Common myeloid progenitor, CD34-positive (primary cell): ENCODE measurements at regions not wholly inside any gene's neighbourhood (a gene's known extent, or its start where the extent isn't known, plus 50 kb on each side); places are given as distances from the start of the nearest gene placed in this dataset.

ENCODE experiments used
- CTCF ChIA-PET: fragments of 350-600 bp; sonication (Branson Sonifier 250); formaldehyde crosslinking; loops from one replicate; lab custom pipeline; 2021; ENCODE audit warnings: antibody characterized with exemption; lab: Charles Lee
- POLR2A ChIA-PET: fragments of 350-600 bp; sonication (Branson Sonifier 250); formaldehyde crosslinking; loops from one replicate; lab custom pipeline; 2021; ENCODE audit warnings: antibody characterized with exemption; lab: Charles Lee
- DNase-seq, 3 donors: peaks; one replicate each; pipeline versions ENCODE4 v3.0.0 to v3.0.0-alpha.2; 2013
- H3K27ac ChIP-seq, 2 experiments: 1 replicate in 1 of 2; 2 replicates in 1 of 2; pipeline ENCODE4 v1.7.0; 2013; ENCODE audit warnings: inconsistent platforms in 2 of 2, low read length in 2 of 2, mild to moderate bottlenecking in 2 of 2, low read depth in 1 of 2, moderate library complexity in 1 of 2; ENCODE audit not compliant: severe bottlenecking in 2 of 2, insufficient read depth in 1 of 2, poor library complexity in 1 of 2
- H3K27me3 ChIP-seq, 5 experiments: replicated peaks in 2 of 5; 1 replicate in 3 of 5; 2 replicates in 2 of 5; pipeline versions ENCODE4 v1.6.1 to v1.7.0; 2013; ENCODE audit warnings: low read length in 4 of 5, mild to moderate bottlenecking in 2 of 5, moderate library complexity in 2 of 5, inconsistent platforms in 1 of 5; ENCODE audit not compliant: insufficient read depth in 5 of 5, control insufficient read depth in 4 of 5
- H3K36me3 ChIP-seq, 4 experiments: 1 replicate in 2 of 4; 2 replicates in 2 of 4; pipeline versions ENCODE4 v1.6.1 to v1.7.0; 2013; ENCODE audit warnings: low read length in 3 of 4, control low read depth in 1 of 4, mild to moderate bottlenecking in 1 of 4; ENCODE audit not compliant: control insufficient read depth in 4 of 4, insufficient read depth in 4 of 4
- H3K4me1 ChIP-seq, 4 experiments: 1 replicate in 3 of 4; 2 replicates in 1 of 4; pipeline versions ENCODE4 v1.6.1 to v1.7.1; 2013; ENCODE audit warnings: low read length in 3 of 4, mild to moderate bottlenecking in 3 of 4, control low read depth in 1 of 4, inconsistent platforms in 1 of 4, moderate library complexity in 1 of 4; ENCODE audit not compliant: control insufficient read depth in 4 of 4, insufficient read depth in 4 of 4; ENCODE audit errors: control extremely low read depth in 1 of 4
- H3K4me3 ChIP-seq, 7 experiments: 1 replicate in 4 of 7; 2 replicates in 3 of 7; pipeline versions ENCODE4 v1.5.1 to v1.7.0; 2013; ENCODE audit warnings: mild to moderate bottlenecking in 7 of 7, low read length in 6 of 7, moderate library complexity in 6 of 7, inconsistent platforms in 2 of 7, low read depth in 2 of 7, control low read depth in 1 of 7; ENCODE audit not compliant: insufficient read depth in 4 of 7, control insufficient read depth in 1 of 7; ENCODE audit errors: extremely low read depth in 1 of 7
- H3K9me3 ChIP-seq, 5 experiments: 1 replicate in 4 of 5; 2 replicates in 1 of 5; pipeline versions ENCODE4 v1.6.1 to v1.7.1; 2013; ENCODE audit warnings: low read length in 4 of 5, mild to moderate bottlenecking in 2 of 5, inconsistent platforms in 1 of 5, low read depth in 1 of 5, moderate library complexity in 1 of 5; ENCODE audit not compliant: control insufficient read depth in 4 of 5, insufficient read depth in 2 of 5; ENCODE audit errors: control extremely low read depth in 1 of 5
- WGBS: methylation state at CpG from one replicate; pipeline ENCODE4 v1.1.5; 2013; ENCODE audit not compliant: insufficient coverage; 5-methylcytosine and 5-hydroxymethylcytosine counted together

- Histone ChIP-seq H3K27ac (no peak overlapping the region), H3K27me3 (peaks cover 0 to 3% (median 2%) of the 10 kb centered on the region in 5 experiments), H3K4me3 (no peak overlapping the region), H3K4me1 (no peaks in the 10 kb centered on the region), H3K36me3 (no peaks in the 10 kb centered on the region), H3K9me3 (peaks cover 0 to 11% (median 1%) of the 10 kb centered on the region in 5 experiments)
- no peak for DNase-seq
- CTCF ChIA-PET, result no interaction called here
- POLR2A ChIA-PET, result no interaction called here
- no CpG with 5 or more reads among the region's 1 CpG for WGBS
These were observed 371.9 kb upstream of the SHH start for GRCh38 chr7:156184164-156184563.

GRCh38 chr7:156180451-156181229 is 368.4 kb upstream of the SHH start:
- Histone ChIP-seq H3K4me1 (no peaks in the 10 kb centered on the region), H3K4me3 (no peak overlapping the region), H3K9me3 (no peaks in the 10 kb centered on the region), H3K27me3 (peaks cover 0 to 5% (median 2%) of the 10 kb centered on the region in 5 experiments), H3K27ac (no peak overlapping the region), H3K36me3 (no peaks in the 10 kb centered on the region)
- DNase-seq, result no peak
- WGBS, result 84% methylated on average over 9 of the region's 13 CpGs
- ChIA-PET POLR2A (no interaction called here), CTCF (no interaction called here)

- 91% methylated on average over 11 of the region's 13 CpGs for WGBS
- Histone ChIP-seq H3K27ac (no peak overlapping the region), H3K36me3 (no peaks in the 10 kb centered on the region), H3K4me1 (no peaks in the 10 kb centered on the region), H3K27me3 (peaks cover 0 to 4% (median 2%) of the 10 kb centered on the region in 5 experiments), H3K4me3 (no peak overlapping the region), H3K9me3 (no peaks in the 10 kb centered on the region)
- DNase-seq, result no peak
- CTCF ChIA-PET, result no interaction called here
- POLR2A ChIA-PET, result no interaction called here
These were observed 367.7 kb upstream of the SHH start for GRCh38 chr7:156179872-156180390.

- H3K27me3 ChIP-seq, result peaks cover 0 to 4% (median 2%) of the 10 kb centered on the region in 5 experiments
- H3K9me3 ChIP-seq, result no peaks in the 10 kb centered on the region
- 98% methylated on average over 13 of the region's 13 CpGs for WGBS
- no peak for DNase-seq
- H3K4me3 ChIP-seq, result no peak overlapping the region
- H3K27ac ChIP-seq, result no peak overlapping the region
- H3K4me1 ChIP-seq, result no peaks in the 10 kb centered on the region
- POLR2A ChIA-PET, result no interaction called here
- no peaks in the 10 kb centered on the region for H3K36me3 ChIP-seq
- CTCF ChIA-PET, result no interaction called here
These were observed 366.6 kb upstream of the SHH start for GRCh38 chr7:156178857-156179256.

GRCh38 chr7:156178214-156178613 is 366.0 kb upstream of the SHH start:
- 39% methylated on average over 6 of the region's 15 CpGs for WGBS

GRCh38 chr7:156177422-156178055 is 365.3 kb upstream of the SHH start:
- CTCF ChIA-PET, result no interaction called here
- Histone ChIP-seq H3K27me3 (peaks cover 0 to 9% (median 6%) of the 10 kb centered on the region in 5 experiments), H3K4me1 (no peaks in the 10 kb centered on the region), H3K27ac (no peak overlapping the region), H3K4me3 (no peak overlapping the region), H3K9me3 (no peaks in the 10 kb centered on the region), H3K36me3 (no peaks in the 10 kb centered on the region)
- POLR2A ChIA-PET, result no interaction called here
- DNase-seq, result no peak
- 85% methylated on average over 9 of the region's 22 CpGs for WGBS

More at GRCh38 chr7:156178214-156178613, 366.0 kb upstream of the SHH start:
- peaks cover 0 to 5% (median 3%) of the 10 kb centered on the region in 5 experiments for H3K27me3 ChIP-seq
- ChIA-PET POLR2A (no interaction called here), CTCF (no interaction called here)
- no peak overlapping the region for H3K27ac ChIP-seq
- no peaks in the 10 kb centered on the region for H3K9me3 ChIP-seq
- no peaks in the 10 kb centered on the region for H3K36me3 ChIP-seq
- H3K4me1 ChIP-seq, result no peaks in the 10 kb centered on the region
- DNase-seq, result no peak
- H3K4me3 ChIP-seq, result no peak overlapping the region

- ChIA-PET CTCF (no interaction called here), POLR2A (no interaction called here)
- Histone ChIP-seq H3K36me3 (no peaks in the 10 kb centered on the region), H3K4me1 (no peaks in the 10 kb centered on the region), H3K27me3 (peaks cover 0 to 9% (median 7%) of the 10 kb centered on the region in 5 experiments), H3K4me3 (no peak overlapping the region), H3K9me3 (no peaks in the 10 kb centered on the region), H3K27ac (no peak overlapping the region)
- DNase-seq, result no peak
- over 99% methylated on average over 7 of the region's 7 CpGs for WGBS
These were observed 363.8 kb upstream of the SHH start for GRCh38 chr7:156176039-156176438.
